ENCODE measurements at regions not wholly inside any gene's neighbourhood (a gene's known extent, or its start where the extent isn't known, plus 50 kb on each side); places are given as distances from the start of the nearest gene placed in this dataset.

- H3K36me3 ChIP-seq (ENCODE audit: control insufficient read depth, insufficient read depth, low read length) = no peaks in the 10 kb centered on the region
- H3K4me1 ChIP-seq = no peaks in the 10 kb centered on the region
- Mint-ChIP-seq H3K27ac (ENCODE audit: unreplicated experiment) (no peak overlapping the region), H3K4me1 (ENCODE audit: low read depth, unreplicated experiment) (no peaks in the 10 kb centered on the region), H3K4me3 (ENCODE audit: unreplicated experiment) (no peak overlapping the region), H3K27me3 (ENCODE audit: insufficient read depth, unreplicated experiment) (peaks cover 3% of the 10 kb centered on the region), H3K9me3 (ENCODE audit: unreplicated experiment) (peaks cover 18% of the 10 kb centered on the region), H3K36me3 (ENCODE audit: insufficient read depth, unreplicated experiment) (peaks cover 8% of the 10 kb centered on the region)
- BruUV-seq (replicated peaks) = no TSS peak
- ChIA-PET CTCF (interaction anchor here (0.6 to 1.5 kb wide), 12 partner anchors 12 to 362 kb away, joined by 3 to 14 read pairs (median 3); no protein-coding TSS in a partner anchor), POLR2A (no interaction called here)
- 0 out of 2 replicates have a peak, but pooled peaks cover 13% of the 10 kb centered on the region for H3K9me3 ChIP-seq
- DNase-seq = no peak
- H3K27me3 ChIP-seq (replicated peaks; ENCODE audit: control insufficient read depth, insufficient read depth, low read length) = no peaks in the 10 kb centered on the region
- H3K4me3 ChIP-seq (ENCODE audit: low read depth, low read length) = no peak overlapping the region
- intact Hi-C loops (cut with micrococcal nuclease; ENCODE audit: unreplicated experiment) = no loop called here
- TF ChIP-seq CTCF (IDR thresholded peaks at IDR 0.05; ENCODE audit: insufficient read depth in 1 of 2, low read depth in 1 of 2, low read length in 1 of 2, severe bottlenecking in 1 of 2, unreplicated experiment in 1 of 2) = no peak
Measured at GRCh38 chr15:31489281-31489680, 162.6 kb downstream of the KLF13 start.

GRCh38 chr15:31489801-31490646, 163.4 kb downstream of the KLF13 start:
- no peaks in the 10 kb centered on the region for H3K4me1 ChIP-seq
- H3K4me1 Mint-ChIP-seq (ENCODE audit: low read depth, unreplicated experiment) = no peaks in the 10 kb centered on the region
- intact Hi-C loops (cut with micrococcal nuclease; ENCODE audit: unreplicated experiment) = no loop called here
- no peak overlapping the region for H3K4me3 Mint-ChIP-seq (ENCODE audit: unreplicated experiment)
- no TSS peak for BruUV-seq (replicated peaks)
- H3K36me3 Mint-ChIP-seq (ENCODE audit: insufficient read depth, unreplicated experiment) = peaks cover 6% of the 10 kb centered on the region
- H3K4me3 ChIP-seq (ENCODE audit: low read depth, low read length) = no peak overlapping the region
- no peaks in the 10 kb centered on the region for H3K36me3 ChIP-seq (ENCODE audit: control insufficient read depth, insufficient read depth, low read length)
- ChIA-PET CTCF (interaction anchor here (1.2 kb wide), 1 partner anchor 290 kb away, joined by 3 read pairs; no protein-coding TSS in a partner anchor), POLR2A (no interaction called here)
- no peak overlapping the region for H3K27ac Mint-ChIP-seq (ENCODE audit: unreplicated experiment)
- H3K9me3 Mint-ChIP-seq (ENCODE audit: unreplicated experiment) = peaks cover 18% of the 10 kb centered on the region
- peak; percentile 81 to 87 for TF ChIP-seq CTCF (IDR thresholded peaks at IDR 0.05; ENCODE audit: insufficient read depth in 1 of 2, low read depth in 1 of 2, low read length in 1 of 2, severe bottlenecking in 1 of 2, unreplicated experiment in 1 of 2)
- peaks cover 4% of the 10 kb centered on the region for H3K27me3 Mint-ChIP-seq (ENCODE audit: insufficient read depth, unreplicated experiment)
- peak in 1 of 2 experiments; percentile 58 for DNase-seq
- H3K27me3 ChIP-seq (replicated peaks; ENCODE audit: control insufficient read depth, insufficient read depth, low read length) = no peaks in the 10 kb centered on the region
- H3K9me3 ChIP-seq = 0 out of 2 replicates have a peak, but pooled peaks cover 13% of the 10 kb centered on the region

DNA sequence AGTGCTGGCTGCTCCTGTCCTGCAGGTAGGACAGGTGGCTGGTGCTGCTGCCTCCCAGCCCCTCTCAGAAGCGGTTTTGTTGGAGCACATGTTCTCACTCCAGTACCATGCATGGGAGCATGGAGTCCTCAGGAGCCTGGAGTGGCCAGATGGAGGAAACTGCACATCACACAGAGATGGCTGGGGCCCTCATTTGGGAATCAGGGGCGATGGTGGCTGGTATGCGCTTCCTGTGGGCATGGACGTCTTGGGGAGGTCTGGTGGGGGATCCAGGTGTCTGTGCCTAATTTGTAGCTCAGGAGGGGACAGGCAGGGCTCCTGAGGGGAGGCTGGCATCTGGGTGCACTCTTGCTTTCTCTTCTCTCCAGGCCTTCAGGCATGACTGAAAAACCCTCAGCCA, 168.2 kb downstream of the KLF13 start:
- CTCF ChIA-PET = no interaction called here
- H3K4me3 ChIP-seq (ENCODE audit: low read depth, low read length) = no peak overlapping the region
- Mint-ChIP-seq H3K36me3 (ENCODE audit: insufficient read depth, unreplicated experiment) (no peaks in the 10 kb centered on the region), H3K9me3 (ENCODE audit: unreplicated experiment) (peaks cover 18% of the 10 kb centered on the region), H3K4me1 (ENCODE audit: low read depth, unreplicated experiment) (no peaks in the 10 kb centered on the region), H3K4me3 (ENCODE audit: unreplicated experiment) (no peak overlapping the region), H3K27ac (ENCODE audit: unreplicated experiment) (no peak overlapping the region), H3K27me3 (ENCODE audit: insufficient read depth, unreplicated experiment) (peaks cover 7% of the 10 kb centered on the region)
- intact Hi-C loops (cut with micrococcal nuclease; ENCODE audit: unreplicated experiment) = no loop called here
- BruUV-seq (replicated peaks) = no TSS peak
- no peaks in the 10 kb centered on the region for H3K27me3 ChIP-seq (replicated peaks; ENCODE audit: control insufficient read depth, insufficient read depth, low read length)
- no peak for TF ChIP-seq CTCF (IDR thresholded peaks at IDR 0.05; ENCODE audit: insufficient read depth in 1 of 2, low read depth in 1 of 2, low read length in 1 of 2, severe bottlenecking in 1 of 2, unreplicated experiment in 1 of 2)
- no peaks in the 10 kb centered on the region for H3K4me1 ChIP-seq
- H3K9me3 ChIP-seq = 0 out of 2 replicates have a peak, but pooled peaks cover 13% of the 10 kb centered on the region
- no peaks in the 10 kb centered on the region for H3K36me3 ChIP-seq (ENCODE audit: control insufficient read depth, insufficient read depth, low read length)
- POLR2A ChIA-PET = no interaction called here
- no peak for DNase-seq
